Endometrium (tissue), 2 donors: ENCODE measurements at regions not wholly inside any gene's neighbourhood (a gene's known extent, or its start where the extent isn't known, plus 50 kb on each side); places are given as distances from the start of the nearest gene placed in this dataset.
A peak's percentile ranks its signal among the peaks of the same experiment; 100 is the strongest.
"Not testable (repeated sequence)": the region's sequence is repeated elsewhere in the genome, so short reads cannot be mapped to it uniquely, and the experiment has no call there.

Source experiments
- FAIRE-seq: peaks from 2 replicates; lab custom pipeline; 2012; peaks lifted over from hg19 to GRCh38; lab: Jason Lieb, UNC
- donor health status: control.
- donor health status: control.

GRCh38 chr4:134622199-134622598, 420.6 kb upstream of the PABPC4L start:
- no peak for FAIRE-seq

- FAIRE-seq: not testable (repeated sequence)
Observed at GRCh38 chr4:134621715-134622114, 420.1 kb upstream of the PABPC4L start.

- no peak for FAIRE-seq
Observed at GRCh38 chr4:134610956-134611355, 409.4 kb upstream of the PABPC4L start.

GRCh38 chr4:134610172-134610571, 408.6 kb upstream of the PABPC4L start:
- no peak for FAIRE-seq

- no peak for FAIRE-seq
Observed at GRCh38 chr4:134601706-134602105, 400.1 kb upstream of the PABPC4L start.

GRCh38 chr4:134591326-134591725, 389.7 kb upstream of the PABPC4L start:
- FAIRE-seq: no peak

GRCh38 chr4:134585972-134586371, 384.4 kb upstream of the PABPC4L start:
- no peak for FAIRE-seq

- peak; percentile 45 for FAIRE-seq
Observed at GRCh38 chr4:134567461-134567860, 365.9 kb upstream of the PABPC4L start.

- FAIRE-seq: no peak
Observed at GRCh38 chr4:134560728-134561127, 359.1 kb upstream of the PABPC4L start.

- FAIRE-seq: no peak
Observed at GRCh38 chr4:134552063-134552462, 350.5 kb upstream of the PABPC4L start.

- FAIRE-seq: no peak
Observed at GRCh38 chr4:134551348-134551747, 349.8 kb upstream of the PABPC4L start.

GRCh38 chr4:134548052-134548628, 346.6 kb upstream of the PABPC4L start:
- no peak for FAIRE-seq

GRCh38 chr4:134546279-134546678, 344.7 kb upstream of the PABPC4L start:
- no peak for FAIRE-seq

GRCh38 chr4:134544303-134544770, 342.7 kb upstream of the PABPC4L start:
- no peak for FAIRE-seq

- FAIRE-seq: no peak
Observed at GRCh38 chr4:134540588-134540987, 339.0 kb upstream of the PABPC4L start.

GRCh38 chr4:134539729-134540231, 338.2 kb upstream of the PABPC4L start:
- FAIRE-seq: no peak

- no peak for FAIRE-seq
Observed at GRCh38 chr4:134537701-134538100, 336.1 kb upstream of the PABPC4L start.

GRCh38 chr4:134533068-134533467, 331.5 kb upstream of the PABPC4L start:
- FAIRE-seq: no peak

- FAIRE-seq: peak; percentile 92
Observed at GRCh38 chr4:134531013-134531412, 329.4 kb upstream of the PABPC4L start.

GRCh38 chr4:134529629-134530028, 328.0 kb upstream of the PABPC4L start:
- no peak for FAIRE-seq

- FAIRE-seq: no peak
Observed at GRCh38 chr4:134518574-134519217, 317.1 kb upstream of the PABPC4L start.

- no peak for FAIRE-seq
Observed at GRCh38 chr4:134510544-134510943, 309.0 kb upstream of the PABPC4L start.

- peak; percentile 65 for FAIRE-seq
Observed at GRCh38 chr4:134505511-134505910, 303.9 kb upstream of the PABPC4L start.
